H1 (cell line): ENCODE measurements at regions not wholly inside any gene's neighbourhood (a gene's known extent, or its start where the extent isn't known, plus 50 kb on each side); places are given as distances from the start of the nearest gene placed in this dataset.

ENCODE experiments used
- CTCF ChIA-PET: fragments of 300-600 bp; sonication (Branson Sonifier 250); formaldehyde crosslinking; loops from one replicate; lab custom pipeline; 2021; ENCODE audit not compliant: partially characterized antibody; lab: Charles Lee
- POLR2A ChIA-PET: fragments of 300-600 bp; sonication (Branson Sonifier 250); formaldehyde crosslinking; loops from one replicate; lab custom pipeline; 2021; ENCODE audit warnings: inconsistent platforms; ENCODE audit not compliant: partially characterized antibody; lab: Charles Lee
- DNase-seq, 2 experiments: peaks; one replicate each; pipeline versions ENCODE4 v3.0.0 to v3.0.0-alpha.2; 2010 to 2022; ENCODE audit warnings: low spot score in 2 of 2, low read depth in 1 of 2, mixed read lengths in 1 of 2
- FAIRE-seq: peaks from 2 replicates; lab custom pipeline; 2011; peaks lifted over from hg19 to GRCh38; lab: Jason Lieb, UNC
- H2AFZ ChIP-seq: 2 replicates; pipeline ENCODE4 v1.8.1; 2012; ENCODE audit warnings: low read length, inconsistent platforms
- H2AK5ac ChIP-seq: 2 replicates; pipeline ENCODE4 v1.6.1; 2013; ENCODE audit warnings: low read depth, low read length
- H2BK120ac ChIP-seq: replicated peaks from 2 replicates; pipeline ENCODE3; 2013; ENCODE audit warnings: low read depth, low read length, inconsistent platforms
- H2BK12ac ChIP-seq: 2 replicates; pipeline ENCODE4 v1.6.1; 2013; ENCODE audit warnings: low read depth, low read length
- H2BK15ac ChIP-seq: 2 replicates; pipeline ENCODE4 v1.6.1; 2013; ENCODE audit warnings: low read length
- H2BK20ac ChIP-seq: 2 replicates; pipeline ENCODE4 v1.6.1; 2013; ENCODE audit warnings: low read length
- H2BK5ac ChIP-seq: 2 replicates; pipeline ENCODE4 v1.6.1; 2013; ENCODE audit warnings: low read depth, low read length
- H3K14ac ChIP-seq: 2 replicates; pipeline ENCODE4 v1.6.1; 2013; ENCODE audit warnings: inconsistent platforms; ENCODE audit not compliant: insufficient read length
- H3K18ac ChIP-seq: 2 replicates; pipeline ENCODE4 v1.6.1; 2013; ENCODE audit warnings: low read length; ENCODE audit errors: extremely low read depth
- H3K23ac ChIP-seq: 2 replicates; pipeline ENCODE4 v1.6.1; 2013; ENCODE audit warnings: inconsistent platforms; ENCODE audit not compliant: insufficient read length
- H3K23me2 ChIP-seq: 2 replicates; pipeline ENCODE4 v1.6.1; 2013; ENCODE audit warnings: low read depth, low read length
- H3K27ac ChIP-seq: 2 replicates; pipeline ENCODE4 v1.6.1; 2011; ENCODE audit warnings: low read depth, low read length, inconsistent platforms
- H3K27me3 ChIP-seq, 4 experiments: replicated peaks in 1 of 4; 1 replicate in 1 of 4; 2 replicates in 3 of 4; pipeline versions ENCODE4 v1.6.1 to v1.8.1; 2011 to 2013; ENCODE audit warnings: low read length in 3 of 4, mild to moderate bottlenecking in 3 of 4, inconsistent platforms in 2 of 4, mixed read lengths in 2 of 4, moderate library complexity in 1 of 4; ENCODE audit not compliant: control insufficient read depth in 3 of 4, insufficient read depth in 3 of 4; ENCODE audit errors: extremely low read depth in 1 of 4
- H3K36me3 ChIP-seq, 4 experiments: 2 replicates each; pipeline versions ENCODE4 v1.6.1 to v1.8.1; 2011 to 2013; ENCODE audit warnings: mild to moderate bottlenecking in 4 of 4, low read length in 3 of 4, moderate library complexity in 2 of 4, control low read depth in 1 of 4, inconsistent platforms in 1 of 4; ENCODE audit not compliant: insufficient read depth in 4 of 4, control insufficient read depth in 2 of 4
- H3K4ac ChIP-seq: replicated peaks from 2 replicates; pipeline ENCODE3; 2013; ENCODE audit warnings: low read length, low read depth, mixed read lengths, inconsistent platforms; ENCODE audit not compliant: insufficient read length
- H3K4me1 ChIP-seq, 4 experiments: replicated peaks in 1 of 4; 1 replicate in 1 of 4; 2 replicates in 3 of 4; pipeline versions ENCODE4 v1.6.1 to v1.8.1; 2011 to 2013; ENCODE audit warnings: low read length in 3 of 4, inconsistent platforms in 2 of 4, mixed read lengths in 1 of 4; ENCODE audit not compliant: insufficient read depth in 4 of 4, control insufficient read depth in 3 of 4
- H3K4me2 ChIP-seq, 2 experiments: 2 replicates each; pipeline versions ENCODE4 v1.6.1 to v1.8.1; 2011 to 2013; ENCODE audit warnings: low read depth in 2 of 2, low read length in 2 of 2, control low read depth in 1 of 2, inconsistent platforms in 1 of 2, mild to moderate bottlenecking in 1 of 2; ENCODE audit not compliant: insufficient read depth in 1 of 2
- H3K4me3 ChIP-seq, 4 experiments: fragments of 200-600, 300-600 bp in 1 of 4; sonication (generic), shearing (Covaris generic), sonication (Bioruptor Twin) in 1 of 4; 2 replicates each; pipeline versions ENCODE4 v1.5.1 to v1.8.1; 2011 to 2016; ENCODE audit warnings: low read length in 4 of 4, low read depth in 3 of 4, control low read depth in 2 of 4, inconsistent platforms in 2 of 4, mild to moderate bottlenecking in 2 of 4, mixed read lengths in 1 of 4, moderate library complexity in 1 of 4; ENCODE audit not compliant: insufficient read depth in 2 of 4; ENCODE audit errors: extremely low read depth in 1 of 4
- H3K56ac ChIP-seq: replicated peaks from 2 replicates; pipeline ENCODE3; 2013; ENCODE audit warnings: low read depth, mild to moderate bottlenecking, mixed read lengths, low read length, inconsistent platforms; ENCODE audit not compliant: insufficient read length
- H3K79me1 ChIP-seq: 2 replicates; pipeline ENCODE4 v1.6.1; 2013; ENCODE audit warnings: low read depth, low read length, control low read depth
- H3K79me2 ChIP-seq, 2 experiments: 2 replicates each; pipeline versions ENCODE4 v1.6.1 to v1.8.1; 2012 to 2013; ENCODE audit warnings: low read length in 2 of 2, mild to moderate bottlenecking in 2 of 2, inconsistent platforms in 1 of 2; ENCODE audit not compliant: insufficient read depth in 2 of 2, control insufficient read depth in 1 of 2
- H3K9ac ChIP-seq, 4 experiments: replicated peaks in 1 of 4; 1 replicate in 1 of 4; 2 replicates in 3 of 4; pipeline versions ENCODE4 v1.6.1 to v1.8.1; 2011 to 2013; ENCODE audit warnings: low read depth in 3 of 4, low read length in 3 of 4, control low read depth in 2 of 4, mild to moderate bottlenecking in 2 of 4, moderate library complexity in 2 of 4, inconsistent platforms in 1 of 4; ENCODE audit errors: extremely low read depth in 1 of 4
- H3K9me3 ChIP-seq, 2 experiments: 2 replicates each; pipeline versions ENCODE4 v1.6.1 to v1.8.1; 2012 to 2013; ENCODE audit warnings: mild to moderate bottlenecking in 2 of 2, moderate library complexity in 2 of 2, control low read depth in 1 of 2, inconsistent platforms in 1 of 2, low read depth in 1 of 2, low read length in 1 of 2, mixed read lengths in 1 of 2; ENCODE audit not compliant: insufficient read depth in 2 of 2
- H4K20me1 ChIP-seq, 2 experiments: replicated peaks in 1 of 2; 2 replicates each; pipeline versions ENCODE3 to v1.8.1; 2011 to 2013; ENCODE audit warnings: inconsistent platforms in 2 of 2, low read length in 2 of 2, mild to moderate bottlenecking in 1 of 2; ENCODE audit not compliant: insufficient read depth in 2 of 2, control insufficient read depth in 1 of 2
- H4K5ac ChIP-seq: 2 replicates; pipeline ENCODE4 v1.6.1; 2013; ENCODE audit warnings: low read length, low read depth, mixed read lengths, inconsistent platforms; ENCODE audit not compliant: insufficient read length
- H4K8ac ChIP-seq: 2 replicates; pipeline ENCODE4 v1.8.0; 2013; ENCODE audit warnings: mild to moderate bottlenecking, moderate library complexity, low read length, inconsistent platforms; ENCODE audit not compliant: insufficient read depth; ENCODE audit errors: extremely low read depth
- H4K91ac ChIP-seq: replicated peaks from 2 replicates; pipeline ENCODE3; 2013; ENCODE audit warnings: low read length, mixed read lengths, inconsistent platforms; ENCODE audit not compliant: insufficient read length
- ASH2L ChIP-seq: fragments of 200-600, 300-600 bp; sonication (generic); IDR thresholded peaks from one replicate; pipeline ENCODE4 v1.7.1; 2017; ENCODE audit warnings: low read length
- BACH1 ChIP-seq: IDR thresholded peaks from 2 replicates; pipeline ENCODE4 v1.6.1; 2012; ENCODE audit warnings: low read length, improper control_type of control experiment
- EZH2 ChIP-seq: fragments of 200-600 bp; sonication (generic); IDR thresholded peaks from 2 replicates; pipeline ENCODE4 v1.7.1; 2012; ENCODE audit warnings: low read depth, mild to moderate bottlenecking, moderate library complexity, low read length, inconsistent platforms; ENCODE audit not compliant: severe bottlenecking
- HDAC6 ChIP-seq: IDR thresholded peaks from one replicate; pipeline ENCODE4 v1.7.1; 2012; ENCODE audit warnings: low read depth, mild to moderate bottlenecking, inconsistent platforms, low read length, moderate library complexity
- KDM4A ChIP-seq: IDR thresholded peaks from one replicate; pipeline ENCODE4 v1.7.1; 2012; ENCODE audit warnings: low read depth, mild to moderate bottlenecking, moderate library complexity, low read length, inconsistent platforms; ENCODE audit not compliant: severe bottlenecking
- NRF1 ChIP-seq: IDR thresholded peaks from 2 replicates; pipeline ENCODE4 v1.6.1; 2011; ENCODE audit warnings: mild to moderate bottlenecking, low read depth, low read length, improper control_type of control experiment
- WGBS, 2 experiments: shearing (Covaris generic) in 1 of 2; methylation state at CpG; one replicate each; pipeline versions ENCODE4 v1.1.6 to v1.1.7; 2013 to 2015; ENCODE audit warnings: low lambda C conversion rate in 2 of 2, mixed read lengths in 2 of 2, inconsistent platforms in 1 of 2, low coverage in 1 of 2, missing lambda C conversion rate in 1 of 2; ENCODE audit not compliant: insufficient replicate concordance in 2 of 2, insufficient coverage in 1 of 2, insufficient read length in 1 of 2; ENCODE audit errors: extremely low coverage in 1 of 2, missing lambda C conversion rate in 1 of 2; 5-methylcytosine and 5-hydroxymethylcytosine counted together
- TF ChIP-seq, protein P1 (sequence below): IDR thresholded peaks from 2 replicates; pipeline ENCODE4 v1.6.1; 2012; ENCODE audit warnings: inconsistent platforms
- TF ChIP-seq, protein P2 (sequence below), 3 experiments: IDR thresholded peaks; 1 replicate in 2 of 3; 2 replicates in 1 of 3; pipeline versions ENCODE4 v1.5.1 to v1.6.1; 2011; ENCODE audit warnings: low read length in 3 of 3, mild to moderate bottlenecking in 3 of 3, inconsistent platforms in 2 of 3, low read depth in 1 of 3, moderate library complexity in 1 of 3; ENCODE audit not compliant: insufficient read depth in 1 of 3; ENCODE audit errors: control extremely low read depth in 1 of 3

DNA sequence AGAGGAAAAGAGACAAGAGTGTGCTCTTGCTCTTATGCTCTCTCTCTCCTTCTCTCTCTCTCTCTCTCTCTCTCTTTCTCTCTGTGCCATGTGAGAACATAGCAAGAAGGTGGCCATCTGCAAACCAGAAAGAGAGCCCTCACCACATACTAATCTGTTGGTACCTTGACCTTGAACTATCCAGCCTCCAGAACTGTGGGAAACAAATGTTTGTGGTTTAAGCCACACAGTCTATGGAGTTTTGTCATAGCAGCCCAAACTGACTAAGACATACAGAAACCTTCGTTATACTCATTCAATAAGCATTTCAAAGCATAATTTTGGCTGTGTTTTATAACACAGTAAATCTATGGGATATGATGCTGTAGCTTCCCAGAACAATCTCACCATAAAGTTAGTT lies 56.4 kb upstream of the PLPP4 start:
- Histone ChIP-seq H4K5ac (no peak overlapping the region), H4K20me1 (no peaks in the 10 kb centered on the region), H2AFZ (no peak overlapping the region), H3K4me3 (no peak overlapping the region), H3K9me3 (no peaks in the 10 kb centered on the region), H3K9ac (no peak overlapping the region), H2BK12ac (no peak overlapping the region), H3K27me3 (no peaks in the 10 kb centered on the region), H2BK15ac (no peak overlapping the region), H3K36me3 (no peaks in the 10 kb centered on the region), H3K4me2 (no peak overlapping the region), H3K56ac (no peak overlapping the region), H3K79me2 (no peaks in the 10 kb centered on the region), H3K23me2 (peaks cover 2% of the 10 kb centered on the region; the same call in 1 of the 2 replicates), H3K14ac (no peak overlapping the region), H4K8ac (no peak overlapping the region), H2BK120ac (no peak overlapping the region), H3K4me1 (no peaks in the 10 kb centered on the region; a peak in 1 of 7 replicates), H3K79me1 (no peaks in the 10 kb centered on the region), H2AK5ac (no peak overlapping the region), H4K91ac (no peak overlapping the region), H2BK20ac (no peak overlapping the region), H3K18ac (no peak overlapping the region), H3K4ac (no peak overlapping the region), H3K23ac (no peak overlapping the region)
- FAIRE-seq (no peak), DNase-seq (peak in 1 of 2 experiments; percentile 6)
- ChIA-PET POLR2A (no interaction called here), CTCF (interaction anchor here (0.6 to 0.8 kb wide), 2 partner anchors 23 to 202 kb away, joined by 3 to 5 read pairs; no protein-coding TSS in a partner anchor)
- 94% methylated on average over 1 of the region's 1 CpG; no CpG with 5 or more reads in 1 of the 2 experiments for WGBS, 2 experiments
- no peak for TF ChIP-seq HDAC6
- no peak for TF ChIP-seq BACH1
- no peak for TF ChIP-seq ASH2L
- no peak for TF ChIP-seq KDM4A
- no peak for TF ChIP-seq NRF1
- TF ChIP-seq EZH2 = no peak
- TF ChIP-seq, protein P1, sequence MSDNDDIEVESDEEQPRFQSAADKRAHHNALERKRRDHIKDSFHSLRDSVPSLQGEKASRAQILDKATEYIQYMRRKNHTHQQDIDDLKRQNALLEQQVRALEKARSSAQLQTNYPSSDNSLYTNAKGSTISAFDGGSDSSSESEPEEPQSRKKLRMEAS = no peak
- TF ChIP-seq, protein P2, sequence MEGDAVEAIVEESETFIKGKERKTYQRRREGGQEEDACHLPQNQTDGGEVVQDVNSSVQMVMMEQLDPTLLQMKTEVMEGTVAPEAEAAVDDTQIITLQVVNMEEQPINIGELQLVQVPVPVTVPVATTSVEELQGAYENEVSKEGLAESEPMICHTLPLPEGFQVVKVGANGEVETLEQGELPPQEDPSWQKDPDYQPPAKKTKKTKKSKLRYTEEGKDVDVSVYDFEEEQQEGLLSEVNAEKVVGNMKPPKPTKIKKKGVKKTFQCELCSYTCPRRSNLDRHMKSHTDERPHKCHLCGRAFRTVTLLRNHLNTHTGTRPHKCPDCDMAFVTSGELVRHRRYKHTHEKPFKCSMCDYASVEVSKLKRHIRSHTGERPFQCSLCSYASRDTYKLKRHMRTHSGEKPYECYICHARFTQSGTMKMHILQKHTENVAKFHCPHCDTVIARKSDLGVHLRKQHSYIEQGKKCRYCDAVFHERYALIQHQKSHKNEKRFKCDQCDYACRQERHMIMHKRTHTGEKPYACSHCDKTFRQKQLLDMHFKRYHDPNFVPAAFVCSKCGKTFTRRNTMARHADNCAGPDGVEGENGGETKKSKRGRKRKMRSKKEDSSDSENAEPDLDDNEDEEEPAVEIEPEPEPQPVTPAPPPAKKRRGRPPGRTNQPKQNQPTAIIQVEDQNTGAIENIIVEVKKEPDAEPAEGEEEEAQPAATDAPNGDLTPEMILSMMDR (IDR thresholded peaks at IDR 0.05; ENCODE audit: control extremely low read depth in 1 of 3, insufficient read depth in 1 of 3, low read depth in 1 of 3, low read length in 3 of 3) = no peak
- TF ChIP-seq, all 59 proteins: peak for 0
- H3K27ac ChIP-seq = no peak overlapping the region
- no peak overlapping the region for H2BK5ac ChIP-seq
